Chondrocyte (in vitro differentiated cells): ENCODE measurements at regions not wholly inside any gene's neighbourhood (a gene's known extent, or its start where the extent isn't known, plus 50 kb on each side); places are given as distances from the start of the nearest gene placed in this dataset.

Experiments
- DNase-seq: peaks from one replicate; pipeline ENCODE4 v3.0.0; 2021; ENCODE audit warnings: mixed read lengths, low spot score
- H3K27ac Mint-ChIP-seq: one replicate; pipeline ENCODE4 v1.8.0; 2021; ENCODE audit warnings: mild to moderate bottlenecking, moderate library complexity, mixed read lengths; ENCODE audit not compliant: unreplicated experiment
- H3K27me3 Mint-ChIP-seq: 2 replicates; pipeline ENCODE4 v1.8.0; 2021; ENCODE audit warnings: low read depth, mixed read lengths
- H3K36me3 Mint-ChIP-seq: 2 replicates; pipeline ENCODE4 v1.8.0; 2021; ENCODE audit warnings: low read depth, mixed read lengths
- H3K4me1 Mint-ChIP-seq: 2 replicates; pipeline ENCODE4 v1.8.0; 2021; ENCODE audit warnings: low read depth, mild to moderate bottlenecking, mixed read lengths
- H3K4me3 Mint-ChIP-seq: one replicate; pipeline ENCODE4 v1.8.0; 2021; ENCODE audit warnings: mild to moderate bottlenecking, moderate library complexity, mixed read lengths; ENCODE audit not compliant: unreplicated experiment
- H3K9me3 Mint-ChIP-seq: 2 replicates; pipeline ENCODE4 v1.8.0; 2021; ENCODE audit warnings: low read depth, mixed read lengths
- CTCF ChIP-seq: fragments of 200-600 bp; sonication (generic); IDR thresholded peaks from 2 replicates; pipeline ENCODE4 v1.5.0; 2021; ENCODE audit warnings: antibody characterized with exemption, mild to moderate bottlenecking, moderate library complexity

- Mint-ChIP-seq H3K4me3 (no peak overlapping the region), H3K36me3 (no peaks in the 10 kb centered on the region), H3K27me3 (peaks cover 22% of the 10 kb centered on the region), H3K4me1 (peaks cover 4% of the 10 kb centered on the region), H3K9me3 (no peaks in the 10 kb centered on the region), H3K27ac (no peak overlapping the region)
- TF ChIP-seq CTCF = no peak
- no peak for DNase-seq
These were observed 50.4 kb upstream of the NEO1 start for GRCh38 chr15:73001840-73002239.

DNA sequence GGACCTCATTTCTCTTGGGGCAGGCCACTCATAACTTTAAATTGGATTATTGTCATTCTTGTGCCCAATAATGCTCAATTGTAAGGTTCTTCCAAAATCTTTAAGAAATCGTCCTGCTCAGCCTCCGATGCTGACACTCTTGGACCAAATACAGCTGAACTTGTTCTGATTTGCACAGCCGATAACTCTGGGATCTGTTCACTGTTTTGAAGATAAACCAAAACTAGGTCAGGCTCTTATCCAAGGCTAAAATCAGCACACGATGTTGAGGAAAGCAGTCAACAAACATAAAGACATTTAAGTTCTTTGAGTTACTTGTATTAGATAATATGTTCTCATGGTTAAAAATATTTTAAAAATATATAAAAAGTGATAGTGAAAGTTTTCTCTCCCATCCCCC lies 52.0 kb upstream of the NEO1 start:
- H3K36me3 Mint-ChIP-seq = no peaks in the 10 kb centered on the region
- no peak for DNase-seq
- TF ChIP-seq CTCF = no peak
- H3K27ac Mint-ChIP-seq = no peak overlapping the region
- peaks cover 21% of the 10 kb centered on the region for H3K27me3 Mint-ChIP-seq
- H3K4me3 Mint-ChIP-seq = no peak overlapping the region
- peaks cover 4% of the 10 kb centered on the region for H3K4me1 Mint-ChIP-seq
- no peaks in the 10 kb centered on the region for H3K9me3 Mint-ChIP-seq

DNA sequence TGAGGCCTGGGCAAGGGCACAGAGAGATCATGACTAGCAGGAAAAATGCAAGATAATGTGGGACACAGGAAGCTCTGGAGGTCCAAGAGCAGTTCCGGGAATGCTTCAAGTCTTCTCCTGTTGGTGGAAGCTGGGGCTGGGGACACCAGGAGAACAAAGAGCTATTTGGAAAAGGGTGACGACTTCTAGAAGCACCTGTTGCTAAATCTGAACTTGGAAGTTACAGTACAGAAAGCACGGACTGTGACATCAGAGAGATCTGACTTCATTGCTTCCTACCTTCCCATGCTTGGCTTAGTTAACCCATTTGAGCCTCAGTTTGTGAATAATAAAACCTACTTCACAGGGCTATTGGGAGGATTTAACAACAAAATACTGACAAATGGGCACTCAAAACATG lies 52.7 kb upstream of the NEO1 start:
- H3K27ac Mint-ChIP-seq = no peak overlapping the region
- no peaks in the 10 kb centered on the region for H3K36me3 Mint-ChIP-seq
- H3K9me3 Mint-ChIP-seq = no peaks in the 10 kb centered on the region
- H3K27me3 Mint-ChIP-seq = peaks cover 17% of the 10 kb centered on the region
- no peak for TF ChIP-seq CTCF
- peaks cover 4% of the 10 kb centered on the region for H3K4me1 Mint-ChIP-seq
- no peak for DNase-seq
- no peak overlapping the region for H3K4me3 Mint-ChIP-seq

GRCh38 chr15:72998681-72999466 lies 53.4 kb upstream of the NEO1 start:
- Mint-ChIP-seq H3K4me3 (no peak overlapping the region), H3K4me1 (peaks cover 4% of the 10 kb centered on the region), H3K27me3 (peaks cover 17% of the 10 kb centered on the region), H3K9me3 (no peaks in the 10 kb centered on the region), H3K27ac (peak overlapping the region; percentile 18), H3K36me3 (no peaks in the 10 kb centered on the region)
- no peak for DNase-seq
- TF ChIP-seq CTCF = no peak

DNA sequence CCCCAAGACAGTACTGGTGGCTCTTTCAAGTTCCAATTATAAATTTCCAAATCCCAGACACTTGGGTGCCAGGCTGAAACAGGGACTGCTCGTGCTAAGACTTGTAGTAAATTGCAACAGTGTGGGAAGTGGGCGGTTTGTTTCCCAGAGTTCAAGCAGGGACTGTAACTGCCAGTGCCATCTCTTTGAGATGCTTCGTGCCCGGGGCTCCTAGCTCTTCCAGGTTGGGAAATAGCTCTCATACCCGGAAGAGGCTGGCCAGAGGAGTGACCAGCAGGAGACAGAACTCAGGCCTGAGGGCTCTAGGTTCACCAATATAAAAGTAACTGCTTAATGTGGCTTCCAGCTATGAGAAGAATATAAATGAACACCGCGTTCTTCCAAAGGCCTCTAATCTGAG lies 54.0 kb upstream of the NEO1 start:
- H3K27me3 Mint-ChIP-seq = peaks cover 17% of the 10 kb centered on the region
- no peak for DNase-seq

More for the DNA sequence above, 54.0 kb upstream of the NEO1 start:
- Mint-ChIP-seq H3K36me3 (no peaks in the 10 kb centered on the region), H3K4me1 (peaks cover 5% of the 10 kb centered on the region), H3K9me3 (no peaks in the 10 kb centered on the region), H3K27ac (no peak overlapping the region), H3K4me3 (no peak overlapping the region)
- no peak for TF ChIP-seq CTCF
